ENCODE measurements at regions not wholly inside any gene's neighbourhood (a gene's known extent, or its start where the extent isn't known, plus 50 kb on each side); places are given as distances from the start of the nearest gene placed in this dataset.

GRCh38 chr16:65559846-65560245 lies 438.0 kb upstream of the CDH11 start:
- TF ChIP-seq YY1 (IDR thresholded peaks at IDR 0.05; ENCODE audit: insufficient read depth, insufficient replicate concordance, low read depth, low read length) (no peak), ZNF687 (CRISPR knock-in tag; IDR thresholded peaks at IDR 0.05) (no peak), FOXA3 (CRISPR knock-in tag; IDR thresholded peaks at IDR 0.05) (no peak), KDM4B (CRISPR knock-in tag; IDR thresholded peaks at IDR 0.05) (no peak), ZNF761 (CRISPR knock-in tag; conservative IDR thresholded peaks at IDR 0.05) (no peak), ZNF839 (CRISPR knock-in tag; IDR thresholded peaks at IDR 0.05; ENCODE audit: borderline replicate concordance) (no peak), FOSL1 (CRISPR knock-in tag; IDR thresholded peaks at IDR 0.05; ENCODE audit: borderline replicate concordance) (no peak), RFX5 (IDR thresholded peaks at IDR 0.05; ENCODE audit: low read depth, low read length) (no peak), ZNF224 (CRISPR knock-in tag; IDR thresholded peaks at IDR 0.05) (no peak), STAT5B (CRISPR knock-in tag; IDR thresholded peaks at IDR 0.05) (no peak), TAF1 (CRISPR knock-in tag; IDR thresholded peaks at IDR 0.05) (no peak), ATAD3A (CRISPR knock-in tag; IDR thresholded peaks at IDR 0.05) (no peak), SP2 (CRISPR knock-in tag; IDR thresholded peaks at IDR 0.05) (no peak), GTF2F1 (IDR thresholded peaks at IDR 0.05; ENCODE audit: low read length) (no peak)
